B cell (primary cell): ENCODE measurements at regions not wholly inside any gene's neighbourhood (a gene's known extent, or its start where the extent isn't known, plus 50 kb on each side); places are given as distances from the start of the nearest gene placed in this dataset.

Experiments
- ATAC-seq: fragments of 200-7000 bp; cut with Tn5 transposase; one replicate; pipeline ENCODE4 v1.10.0; 2021; ENCODE audit warnings: low read depth, mild to moderate bottlenecking, moderate number of reproducible peaks, moderate library complexity
- CTCF ChIA-PET: fragments of 350-600 bp; sonication (Branson Sonifier 250); formaldehyde crosslinking; loops from one replicate; lab custom pipeline; 2021; ENCODE audit warnings: antibody characterized with exemption, inconsistent platforms; lab: Charles Lee
- POLR2A ChIA-PET: fragments of 350-600 bp; sonication (Branson Sonifier 250); formaldehyde crosslinking; loops from one replicate; lab custom pipeline; 2021; ENCODE audit warnings: antibody characterized with exemption; lab: Charles Lee
- DNase-seq: peaks from one replicate; pipeline ENCODE4 v3.0.0; 2013
- H2AFZ ChIP-seq: 2 replicates; pipeline ENCODE4 v1.6.1; 2012; ENCODE audit warnings: mild to moderate bottlenecking, low read depth, low read length; ENCODE audit not compliant: insufficient read depth, poor library complexity, severe bottlenecking
- H3K27ac ChIP-seq, 2 donors: 1 replicate in 1 of 2; 2 replicates in 1 of 2; pipeline ENCODE4 v1.5.1; 2012 to 2013; ENCODE audit warnings: low read length in 2 of 2, mild to moderate bottlenecking in 2 of 2, moderate library complexity in 1 of 2
- H3K27me3 ChIP-seq, 4 experiments: fragments of 200-600 bp in 1 of 4; sonication (generic) in 1 of 4; replicated peaks in 1 of 4; 1 replicate in 2 of 4; 2 replicates in 2 of 4; pipeline versions ENCODE4 v1.6.1 to v1.7.0; 2013 to 2016; ENCODE audit warnings: low read length in 3 of 4, mild to moderate bottlenecking in 2 of 4, mixed read lengths in 1 of 4, moderate library complexity in 1 of 4; ENCODE audit not compliant: insufficient read depth in 4 of 4, control insufficient read depth in 3 of 4; ENCODE audit errors: control extremely low read depth in 1 of 4
- H3K36me3 ChIP-seq, 2 experiments: replicated peaks in 1 of 2; 1 replicate in 1 of 2; 2 replicates in 1 of 2; pipeline versions ENCODE4 v1.6.1 to v1.7.1; 2013; ENCODE audit warnings: low read length in 1 of 2; ENCODE audit not compliant: insufficient read depth in 2 of 2, control insufficient read depth in 1 of 2; ENCODE audit errors: control extremely low read depth in 1 of 2, extremely low read depth in 1 of 2
- H3K4me1 ChIP-seq, 2 donors: fragments of 200-600 bp in 1 of 2; sonication (generic) in 1 of 2; 1 replicate in 1 of 2; 2 replicates in 1 of 2; pipeline versions ENCODE4 v1.5.1 to v1.6.1; 2013 to 2017; ENCODE audit warnings: low read length in 2 of 2; ENCODE audit not compliant: control insufficient read depth in 2 of 2, insufficient read depth in 2 of 2
- H3K4me2 ChIP-seq: replicated peaks from 2 replicates; pipeline ENCODE3; 2012; ENCODE audit warnings: mild to moderate bottlenecking, low read depth, low read length; ENCODE audit not compliant: poor library complexity, severe bottlenecking
- H3K4me3 ChIP-seq, 5 experiments: fragments of 200-600 bp in 1 of 5; sonication (generic) in 1 of 5; 1 replicate in 3 of 5; 2 replicates in 2 of 5; pipeline versions ENCODE4 v1.5.1 to v1.7.0; 2011 to 2016; ENCODE audit warnings: low read length in 4 of 5, mild to moderate bottlenecking in 4 of 5, low read depth in 2 of 5, control low read depth in 1 of 5, moderate library complexity in 1 of 5; ENCODE audit not compliant: insufficient read depth in 1 of 5; ENCODE audit errors: control extremely low read depth in 1 of 5, extremely low read depth in 1 of 5
- H3K79me2 ChIP-seq: fragments of 200-600 bp; sonication (generic); one replicate; pipeline ENCODE4 v1.6.0; 2016; ENCODE audit warnings: low read length; ENCODE audit not compliant: control insufficient read depth, insufficient read depth
- H3K9ac ChIP-seq: fragments of 200-600 bp; sonication (generic); 2 replicates; pipeline ENCODE4 v1.6.1; 2017; ENCODE audit warnings: mild to moderate bottlenecking, low read length, moderate library complexity
- H3K9me3 ChIP-seq, 3 donors: one replicate each; pipeline versions ENCODE4 v1.6.1 to v1.7.1; 2013; ENCODE audit warnings: low read length in 2 of 3; ENCODE audit not compliant: control insufficient read depth in 2 of 3, insufficient read depth in 1 of 3; ENCODE audit errors: control extremely low read depth in 1 of 3
- H4K20me1 ChIP-seq: 2 replicates; pipeline ENCODE4 v1.6.0; 2012; ENCODE audit warnings: mild to moderate bottlenecking, low read length; ENCODE audit not compliant: insufficient read depth, control insufficient read depth, poor library complexity, severe bottlenecking
- H3K27ac Mint-ChIP-seq: one replicate; pipeline ENCODE4 v1.8.0; 2021; ENCODE audit warnings: mixed read lengths
- H3K27me3 Mint-ChIP-seq: one replicate; pipeline ENCODE4 v1.8.0; 2021; ENCODE audit warnings: mixed read lengths
- H3K4me1 Mint-ChIP-seq: one replicate; pipeline ENCODE4 v1.8.0; 2021; ENCODE audit warnings: mixed read lengths
- H3K4me3 Mint-ChIP-seq: one replicate; pipeline ENCODE4 v1.8.0; 2021; ENCODE audit warnings: mixed read lengths
- H3K9me3 Mint-ChIP-seq: one replicate; pipeline ENCODE4 v1.8.0; 2022; ENCODE audit warnings: mixed read lengths; ENCODE audit not compliant: insufficient read depth
- EZH2 ChIP-seq: IDR thresholded peaks from 2 replicates; pipeline ENCODE4 v1.6.1; 2012; ENCODE audit warnings: borderline replicate concordance, low read depth, mild to moderate bottlenecking, moderate library complexity, low read length; ENCODE audit not compliant: insufficient read depth, poor library complexity, severe bottlenecking
- WGBS: methylation state at CpG from one replicate; pipeline ENCODE4 v1.1.5; 2013; ENCODE audit warnings: missing lambda C conversion rate; ENCODE audit not compliant: insufficient coverage; 5-methylcytosine and 5-hydroxymethylcytosine counted together
- intact Hi-C: fragments of 100-400 bp; cut with micrococcal nuclease; formaldehyde crosslinking; loops from one replicate; pipeline ENCODE4 v1.10.0; 2022
- TF ChIP-seq, protein P1 (sequence below): fragments of 200-600 bp; IDR thresholded peaks from one replicate; pipeline ENCODE4 v1.8.0; 2022; ENCODE audit warnings: antibody characterized with exemption, mild to moderate bottlenecking

DNA sequence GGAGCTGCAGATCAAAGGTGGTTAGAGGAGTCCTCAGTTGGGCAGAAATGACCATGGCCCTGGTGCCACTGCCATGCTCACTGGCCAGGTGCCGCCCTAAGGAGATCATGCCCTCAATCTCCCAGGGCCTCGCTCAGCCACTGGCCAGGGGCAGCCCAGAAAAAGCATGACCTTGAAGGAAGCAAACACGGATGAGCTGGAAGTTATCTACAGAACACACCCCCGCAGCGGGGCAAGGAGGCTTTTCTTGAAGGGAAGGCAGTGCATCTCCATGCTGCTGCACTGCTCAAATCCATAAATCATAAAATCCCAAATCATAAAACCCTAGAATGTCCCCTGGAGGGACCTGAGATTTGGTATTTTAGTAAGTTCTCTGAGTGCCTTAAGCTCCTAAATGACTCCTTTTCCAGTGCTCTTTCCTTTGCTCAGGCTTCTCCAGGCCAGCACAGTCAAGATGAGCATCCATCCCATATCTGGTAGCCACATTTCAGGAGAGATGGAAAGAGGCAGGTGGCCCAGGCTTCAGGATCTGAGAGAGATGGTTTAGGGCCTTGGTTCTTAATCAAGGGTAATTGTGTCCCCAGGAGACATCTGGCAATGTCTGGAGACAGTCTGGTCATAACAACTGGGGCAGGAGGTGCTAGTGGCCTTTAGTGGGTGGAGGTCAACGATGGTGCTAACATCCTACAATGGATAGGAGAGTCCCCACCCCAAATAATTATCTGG is 217.3 kb downstream of the RBM19 start:
- no peak overlapping the region for H3K27ac ChIP-seq
- ChIA-PET POLR2A (no interaction called here), CTCF (no interaction called here)
- H3K4me2 ChIP-seq = no peak overlapping the region
- DNase-seq = no peak
- H3K9ac ChIP-seq = no peak overlapping the region
- H3K27me3 Mint-ChIP-seq = peaks cover 41% of the 10 kb centered on the region
- H3K9me3 ChIP-seq = peaks cover 0 to 3% (median 0%) of the 10 kb centered on the region in 3 donors
- H4K20me1 ChIP-seq = no peaks in the 10 kb centered on the region
- peaks cover 0 to 9% (median 1%) of the 10 kb centered on the region in 4 experiments for H3K27me3 ChIP-seq
- no peak overlapping the region for H3K4me3 ChIP-seq
- no peaks in the 10 kb centered on the region for H3K4me1 ChIP-seq
- no peaks in the 10 kb centered on the region for H3K4me1 Mint-ChIP-seq
- ATAC-seq = no peak
- intact Hi-C loops = no loop called here
- no peaks in the 10 kb centered on the region for H3K36me3 ChIP-seq
- no peaks in the 10 kb centered on the region for H3K9me3 Mint-ChIP-seq
- 72% methylated on average over 5 of the region's 6 CpGs for WGBS
- no peak overlapping the region for H2AFZ ChIP-seq
- H3K4me3 Mint-ChIP-seq = no peak overlapping the region
- TF ChIP-seq EZH2 = no peak
- TF ChIP-seq, protein P1, sequence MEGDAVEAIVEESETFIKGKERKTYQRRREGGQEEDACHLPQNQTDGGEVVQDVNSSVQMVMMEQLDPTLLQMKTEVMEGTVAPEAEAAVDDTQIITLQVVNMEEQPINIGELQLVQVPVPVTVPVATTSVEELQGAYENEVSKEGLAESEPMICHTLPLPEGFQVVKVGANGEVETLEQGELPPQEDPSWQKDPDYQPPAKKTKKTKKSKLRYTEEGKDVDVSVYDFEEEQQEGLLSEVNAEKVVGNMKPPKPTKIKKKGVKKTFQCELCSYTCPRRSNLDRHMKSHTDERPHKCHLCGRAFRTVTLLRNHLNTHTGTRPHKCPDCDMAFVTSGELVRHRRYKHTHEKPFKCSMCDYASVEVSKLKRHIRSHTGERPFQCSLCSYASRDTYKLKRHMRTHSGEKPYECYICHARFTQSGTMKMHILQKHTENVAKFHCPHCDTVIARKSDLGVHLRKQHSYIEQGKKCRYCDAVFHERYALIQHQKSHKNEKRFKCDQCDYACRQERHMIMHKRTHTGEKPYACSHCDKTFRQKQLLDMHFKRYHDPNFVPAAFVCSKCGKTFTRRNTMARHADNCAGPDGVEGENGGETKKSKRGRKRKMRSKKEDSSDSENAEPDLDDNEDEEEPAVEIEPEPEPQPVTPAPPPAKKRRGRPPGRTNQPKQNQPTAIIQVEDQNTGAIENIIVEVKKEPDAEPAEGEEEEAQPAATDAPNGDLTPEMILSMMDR = no peak
- H3K27ac Mint-ChIP-seq = no peak overlapping the region
- no peaks in the 10 kb centered on the region for H3K79me2 ChIP-seq

- no peak overlapping the region for H3K27ac Mint-ChIP-seq
- ATAC-seq (no peak), DNase-seq (no peak)
- Histone ChIP-seq H3K79me2 (no peaks in the 10 kb centered on the region), H3K36me3 (no peaks in the 10 kb centered on the region), H2AFZ (no peak overlapping the region), H4K20me1 (no peaks in the 10 kb centered on the region), H3K4me1 (no peaks in the 10 kb centered on the region), H3K4me2 (no peak overlapping the region), H3K9me3 (no peaks in the 10 kb centered on the region), H3K27me3 (peaks cover 0 to 9% (median 0%) of the 10 kb centered on the region in 4 experiments), H3K4me3 (no peak overlapping the region), H3K9ac (no peak overlapping the region), H3K27ac (no peak overlapping the region)
- ChIA-PET CTCF (no interaction called here), POLR2A (no interaction called here)
- no peaks in the 10 kb centered on the region for H3K4me1 Mint-ChIP-seq
- WGBS = 58% methylated on average over 3 of the region's 5 CpGs
- H3K27me3 Mint-ChIP-seq = peaks cover 53% of the 10 kb centered on the region
- H3K4me3 Mint-ChIP-seq = no peak overlapping the region
- no peak for TF ChIP-seq EZH2
- TF ChIP-seq, protein P1 = no peak
- no peaks in the 10 kb centered on the region for H3K9me3 Mint-ChIP-seq
- intact Hi-C loops = no loop called here
Measured at GRCh38 chr12:113747017-113747416, 219.1 kb downstream of the RBM19 start.
